Fibroblast of skin of left biceps (primary cell): ENCODE measurements at regions not wholly inside any gene's neighbourhood (a gene's known extent, or its start where the extent isn't known, plus 50 kb on each side); places are given as distances from the start of the nearest gene placed in this dataset.
A peak's percentile ranks its signal among the peaks of the same experiment; 100 is the strongest.

Experiments
- DNase-seq, 2 experiments: peaks; one replicate each; pipeline ENCODE4 v3.0.0-alpha.2; 2013; ENCODE audit warnings: low read depth in 2 of 2

DNA sequence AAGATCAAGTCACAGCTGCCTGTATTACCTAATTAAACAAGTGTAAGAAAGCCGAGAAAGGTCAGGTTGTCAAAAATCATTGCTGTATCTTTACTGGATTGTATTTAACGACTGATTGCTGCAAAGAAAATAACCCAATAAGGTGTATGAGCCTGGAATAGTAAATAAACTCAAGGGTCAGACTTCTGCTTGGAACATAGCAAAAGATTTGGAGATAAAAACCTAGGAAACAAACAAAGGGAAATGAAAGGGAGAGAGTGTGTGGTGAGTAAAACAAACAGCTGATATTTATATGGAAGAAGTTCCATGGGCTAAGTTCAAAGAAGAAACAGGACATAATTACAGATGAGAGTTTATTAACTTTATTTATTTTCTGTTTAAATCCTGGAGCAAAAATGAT, 354.0 kb downstream of the TLR4 start:
- no peak for DNase-seq

DNA sequence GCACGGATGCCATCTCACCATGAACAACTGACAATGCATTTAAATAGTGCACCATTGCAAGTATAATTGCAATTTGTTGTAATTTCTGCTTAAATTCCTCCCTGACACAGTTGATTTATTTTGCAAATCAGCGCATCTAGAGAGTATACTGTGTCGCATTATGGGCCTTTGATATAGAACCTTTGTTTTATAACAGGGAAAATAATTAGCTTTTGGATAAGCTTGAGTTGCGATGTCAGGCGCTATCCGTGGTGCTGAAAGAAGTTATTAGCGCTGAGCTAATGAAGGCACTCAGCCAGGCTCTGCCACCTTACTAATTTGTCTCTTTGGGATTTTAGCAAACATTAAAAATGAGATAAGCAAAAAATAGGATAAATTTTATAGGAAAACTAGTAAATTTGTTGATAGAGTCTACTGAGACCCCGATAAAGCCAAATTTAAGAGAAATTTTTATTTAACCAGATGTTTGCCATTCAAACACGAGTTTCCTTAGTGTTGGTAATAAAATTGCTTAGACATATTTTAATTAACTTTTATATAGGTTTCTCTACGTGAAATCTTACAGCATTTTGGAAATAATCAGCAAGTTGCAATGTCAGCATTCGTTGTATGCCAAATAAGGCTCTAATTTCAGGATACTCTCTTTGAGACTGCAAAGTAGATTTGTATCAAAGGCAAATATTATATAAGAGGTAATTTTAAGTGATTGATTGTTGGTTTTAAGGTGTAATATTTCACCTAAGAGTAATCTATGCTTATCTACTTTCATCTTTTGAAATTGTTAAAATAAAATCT, 355.5 kb downstream of the TLR4 start:
- no peak for DNase-seq

- no peak for DNase-seq
Measured at GRCh38 chr9:118083161-118083560, 379.0 kb downstream of the TLR4 start.

GRCh38 chr9:118088090-118088489, 383.9 kb downstream of the TLR4 start:
- no peak for DNase-seq

- DNase-seq = no peak
Measured at GRCh38 chr9:118091226-118091625, 387.0 kb downstream of the TLR4 start.

GRCh38 chr9:118091711-118092500, 387.7 kb downstream of the TLR4 start:
- no peak for DNase-seq

- no peak for DNase-seq
Measured at GRCh38 chr9:118094387-118094786, 390.2 kb downstream of the TLR4 start.

- DNase-seq = no peak
Measured at GRCh38 chr9:118100529-118101419, 396.6 kb downstream of the TLR4 start.

GRCh38 chr9:118104363-118104762, 400.2 kb downstream of the TLR4 start:
- DNase-seq = no peak

DNA sequence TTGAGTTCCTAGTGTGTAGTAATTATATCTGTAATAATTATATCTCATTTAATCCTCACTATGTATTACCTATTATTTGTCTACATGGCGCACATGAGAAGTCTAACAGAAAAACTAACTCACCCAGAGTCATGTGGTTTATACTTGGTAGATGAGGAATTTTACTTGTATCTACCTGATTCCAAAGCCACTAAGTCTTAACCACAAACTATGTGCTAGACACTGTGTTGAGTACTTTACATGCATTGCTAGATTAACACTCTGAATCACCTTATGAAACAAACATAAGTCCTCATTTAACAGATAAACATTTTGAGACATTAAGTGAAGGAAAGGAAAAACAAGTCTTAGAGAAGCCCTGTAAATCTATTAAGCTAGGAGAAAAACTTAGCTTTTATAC, 404.8 kb downstream of the TLR4 start:
- DNase-seq = no peak

GRCh38 chr9:118109542-118109941, 405.3 kb downstream of the TLR4 start:
- DNase-seq = no peak

DNA sequence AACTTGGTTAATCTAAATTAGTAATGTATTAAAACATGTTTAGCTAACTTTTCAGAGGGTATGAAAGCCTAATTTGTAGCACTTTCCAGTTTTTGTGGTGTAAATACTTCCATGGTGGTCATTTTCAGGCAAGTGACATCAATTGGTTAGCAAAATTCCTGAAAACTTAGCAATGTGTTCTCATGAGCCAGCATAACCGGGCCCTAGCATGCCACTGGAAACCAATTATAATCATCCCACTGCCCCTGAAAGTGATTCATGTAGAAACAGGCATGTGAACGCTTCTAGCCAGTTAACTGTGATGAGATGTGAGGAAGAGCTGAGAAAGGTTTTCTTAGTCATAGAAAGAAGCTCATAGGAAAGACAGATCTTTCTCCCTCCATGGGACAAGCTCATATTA, 417.2 kb downstream of the TLR4 start:
- DNase-seq = no peak

- DNase-seq = no peak
Measured at GRCh38 chr9:118128313-118128712, 424.1 kb downstream of the TLR4 start.

GRCh38 chr9:118129541-118129940, 425.3 kb downstream of the TLR4 start:
- no peak for DNase-seq

DNA sequence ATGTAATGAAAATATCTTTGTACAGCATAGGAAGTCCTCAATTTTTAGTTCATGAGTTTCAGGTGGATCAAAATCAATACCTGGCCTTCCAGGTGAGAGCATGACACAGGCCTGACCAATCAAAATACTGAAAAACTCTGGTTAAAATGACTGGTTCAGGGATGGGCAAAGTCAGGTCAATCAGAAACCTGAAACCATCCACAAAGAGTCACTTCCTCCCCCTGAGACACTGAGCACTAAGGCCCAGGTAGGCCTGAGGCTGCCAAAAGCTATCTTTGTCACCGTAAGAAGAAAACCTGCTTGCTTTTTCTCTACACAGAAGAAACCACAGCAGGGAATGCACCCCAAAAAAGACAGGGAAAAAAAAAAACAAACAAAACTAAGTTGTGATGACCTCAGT, 444.8 kb downstream of the TLR4 start:
- no peak for DNase-seq

DNA sequence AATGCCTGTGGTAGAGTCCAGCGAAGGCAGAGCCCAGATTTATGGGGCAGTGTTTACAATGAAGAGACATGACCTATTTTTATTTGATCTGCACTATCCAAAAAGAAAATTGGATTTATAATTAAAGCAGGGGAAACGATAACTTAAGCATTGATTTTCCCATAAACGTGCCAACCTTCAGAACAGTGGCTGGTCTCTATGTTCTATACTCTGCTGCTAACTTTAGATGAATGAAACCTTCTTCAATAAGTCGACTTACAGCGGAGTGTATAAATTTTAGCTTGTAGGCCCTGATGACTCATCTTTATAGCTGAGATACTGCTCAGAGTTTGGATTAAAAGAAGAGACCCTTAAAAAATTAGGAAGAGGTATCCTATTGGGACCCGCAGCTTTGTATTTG, 452.6 kb downstream of the TLR4 start:
- no peak for DNase-seq

GRCh38 chr9:118162716-118163115, 458.5 kb downstream of the TLR4 start:
- no peak for DNase-seq

DNA sequence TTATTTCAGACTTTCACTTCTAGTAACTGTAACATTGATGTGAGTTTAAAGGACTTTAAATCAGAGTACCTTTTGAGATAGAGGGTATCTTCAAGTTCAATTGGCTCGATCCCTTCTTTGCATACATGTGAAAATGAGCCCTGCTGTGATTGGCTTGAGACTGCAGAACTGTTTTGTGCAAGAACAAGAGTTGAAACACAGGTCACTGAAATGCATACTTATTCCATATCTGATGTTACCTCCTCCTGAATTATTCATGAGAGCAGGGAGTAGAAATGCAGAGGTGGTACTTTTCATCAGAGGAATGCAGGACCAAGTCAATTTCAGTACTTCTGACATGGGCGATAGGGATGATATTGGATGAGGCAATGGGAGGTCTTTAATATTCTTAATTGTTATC, 459.5 kb downstream of the TLR4 start:
- no peak for DNase-seq

DNA sequence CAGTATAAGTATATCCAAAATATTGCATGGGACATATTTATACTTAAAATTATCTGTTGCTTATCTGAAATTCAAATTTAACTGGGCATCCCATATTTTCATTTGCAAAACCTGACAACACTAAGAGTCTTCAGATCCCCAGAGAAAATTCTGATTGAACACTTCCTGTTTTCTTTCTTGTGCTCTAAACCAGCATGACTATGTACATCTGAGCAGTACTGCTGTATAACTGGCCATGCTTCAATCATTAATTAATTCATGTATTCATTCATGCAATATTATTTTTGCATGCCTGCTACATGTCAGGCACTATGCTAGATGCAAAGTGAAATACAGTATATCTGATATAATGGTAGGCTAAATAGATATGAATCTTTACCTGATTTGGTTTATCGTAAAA, 461.2 kb downstream of the TLR4 start:
- no peak for DNase-seq

- peak in 1 of 2 experiments; percentile 0 for DNase-seq
Measured at GRCh38 chr9:118170032-118170955, 466.1 kb downstream of the TLR4 start.

DNA sequence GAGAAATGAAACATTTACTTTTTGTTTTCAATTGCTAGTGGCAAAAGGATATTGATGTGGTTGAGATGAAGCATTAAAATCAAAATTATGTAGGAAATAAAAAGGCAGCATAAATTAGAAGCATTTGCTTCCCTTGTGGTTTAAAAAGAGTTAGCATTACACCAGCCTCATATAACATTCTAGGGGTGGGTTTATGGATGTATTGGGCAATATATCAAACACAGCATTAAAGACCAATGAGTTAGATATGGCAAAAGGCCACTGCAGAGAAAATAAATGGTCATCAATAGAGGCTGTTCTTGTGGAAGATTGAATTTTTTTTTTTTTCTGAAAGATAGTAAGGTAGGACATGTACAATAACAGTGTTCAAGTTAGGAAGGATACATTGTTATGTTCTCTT, 473.0 kb downstream of the TLR4 start:
- DNase-seq = no peak
